ENCODE measurements at regions not wholly inside any gene's neighbourhood (a gene's known extent, or its start where the extent isn't known, plus 50 kb on each side); places are given as distances from the start of the nearest gene placed in this dataset.

DNA sequence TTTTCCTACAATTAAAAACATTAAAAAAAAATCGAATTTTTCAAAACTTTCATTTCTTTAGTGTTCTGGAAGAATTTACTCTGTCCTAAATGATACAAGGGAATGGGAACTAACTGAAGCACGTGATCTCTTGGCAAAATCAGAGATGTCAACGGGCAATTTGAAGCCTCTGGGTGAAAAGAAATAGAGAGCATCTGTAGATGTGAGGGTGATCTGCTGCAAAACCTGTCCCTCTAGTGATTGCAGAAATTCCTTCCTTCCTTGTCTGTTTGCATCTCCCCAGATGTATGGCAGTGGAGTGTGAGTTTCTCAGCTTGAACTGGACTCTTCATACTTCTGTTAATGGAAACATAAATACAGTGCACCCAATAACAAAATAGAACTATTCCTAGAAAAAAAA, 100.5 kb upstream of the S1PR1 start:
- TF ChIP-seq, protein P1, sequence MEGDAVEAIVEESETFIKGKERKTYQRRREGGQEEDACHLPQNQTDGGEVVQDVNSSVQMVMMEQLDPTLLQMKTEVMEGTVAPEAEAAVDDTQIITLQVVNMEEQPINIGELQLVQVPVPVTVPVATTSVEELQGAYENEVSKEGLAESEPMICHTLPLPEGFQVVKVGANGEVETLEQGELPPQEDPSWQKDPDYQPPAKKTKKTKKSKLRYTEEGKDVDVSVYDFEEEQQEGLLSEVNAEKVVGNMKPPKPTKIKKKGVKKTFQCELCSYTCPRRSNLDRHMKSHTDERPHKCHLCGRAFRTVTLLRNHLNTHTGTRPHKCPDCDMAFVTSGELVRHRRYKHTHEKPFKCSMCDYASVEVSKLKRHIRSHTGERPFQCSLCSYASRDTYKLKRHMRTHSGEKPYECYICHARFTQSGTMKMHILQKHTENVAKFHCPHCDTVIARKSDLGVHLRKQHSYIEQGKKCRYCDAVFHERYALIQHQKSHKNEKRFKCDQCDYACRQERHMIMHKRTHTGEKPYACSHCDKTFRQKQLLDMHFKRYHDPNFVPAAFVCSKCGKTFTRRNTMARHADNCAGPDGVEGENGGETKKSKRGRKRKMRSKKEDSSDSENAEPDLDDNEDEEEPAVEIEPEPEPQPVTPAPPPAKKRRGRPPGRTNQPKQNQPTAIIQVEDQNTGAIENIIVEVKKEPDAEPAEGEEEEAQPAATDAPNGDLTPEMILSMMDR (tag by site-specific recombination; IDR thresholded peaks at IDR 0.05), result no peak
- TF ChIP-seq WT1 (tag by site-specific recombination; IDR thresholded peaks at IDR 0.05), result no peak

Data from HEK293 (cell line).